HG02588 (cell line): ENCODE measurements at regions not wholly inside any gene's neighbourhood (a gene's known extent, or its start where the extent isn't known, plus 50 kb on each side); places are given as distances from the start of the nearest gene placed in this dataset.
A peak's percentile ranks its signal among the peaks of the same experiment; 100 is the strongest.
"Not testable (repeated sequence)": the region's sequence is repeated elsewhere in the genome, so short reads cannot be mapped to it uniquely, and the experiment has no call there.

Experiments
- ATAC-seq: cut with Tn5 transposase; IDR thresholded peaks from one replicate; pipeline ENCODE4 v1.9.1; 2021; ENCODE audit warnings: mild to moderate bottlenecking, moderate library complexity; ENCODE audit not compliant: unreplicated experiment

GRCh38 chr5:5902678-5903646 lies 475.4 kb downstream of the MED10 start:
- ATAC-seq = no peak

GRCh38 chr5:5900350-5900749 lies 477.9 kb downstream of the ICE1 start:
- no peak for ATAC-seq

GRCh38 chr5:5899716-5900115 lies 477.2 kb downstream of the ICE1 start:
- ATAC-seq = no peak

GRCh38 chr5:5888284-5888683 lies 465.8 kb downstream of the ICE1 start:
- ATAC-seq = no peak

- ATAC-seq = no peak
Observed at GRCh38 chr5:5887833-5888232, 465.4 kb downstream of the ICE1 start.

GRCh38 chr5:5886812-5887486 lies 464.5 kb downstream of the ICE1 start:
- peak; percentile 74 for ATAC-seq

GRCh38 chr5:5886353-5886752 lies 463.9 kb downstream of the ICE1 start:
- ATAC-seq = no peak

- no peak for ATAC-seq
Observed at GRCh38 chr5:5885782-5886181, 463.3 kb downstream of the ICE1 start.

- no peak for ATAC-seq
Observed at GRCh38 chr5:5884593-5884992, 462.1 kb downstream of the ICE1 start.

GRCh38 chr5:5883562-5883961 lies 461.1 kb downstream of the ICE1 start:
- ATAC-seq = no peak

GRCh38 chr5:5883146-5883545 lies 460.7 kb downstream of the ICE1 start:
- no peak for ATAC-seq

- no peak for ATAC-seq
Observed at GRCh38 chr5:5882706-5883105, 460.2 kb downstream of the ICE1 start.

GRCh38 chr5:5881294-5881693 lies 458.8 kb downstream of the ICE1 start:
- no peak for ATAC-seq

GRCh38 chr5:5880077-5880763 lies 457.7 kb downstream of the ICE1 start:
- no peak for ATAC-seq

GRCh38 chr5:5857396-5857795 lies 434.9 kb downstream of the ICE1 start:
- no peak for ATAC-seq

- ATAC-seq = no peak
Observed at GRCh38 chr5:5854087-5854486, 431.6 kb downstream of the ICE1 start.

GRCh38 chr5:5838493-5838892 lies 416.0 kb downstream of the ICE1 start:
- no peak for ATAC-seq

GRCh38 chr5:5831622-5832021 lies 409.1 kb downstream of the ICE1 start:
- ATAC-seq = not testable (repeated sequence)

GRCh38 chr5:5828619-5829018 lies 406.1 kb downstream of the ICE1 start:
- ATAC-seq = no peak

- no peak for ATAC-seq
Observed at GRCh38 chr5:5826911-5827310, 404.4 kb downstream of the ICE1 start.

GRCh38 chr5:5822729-5823257 lies 400.3 kb downstream of the ICE1 start:
- ATAC-seq = no peak
